ENCODE measurements at regions not wholly inside any gene's neighbourhood (a gene's known extent, or its start where the extent isn't known, plus 50 kb on each side); places are given as distances from the start of the nearest gene placed in this dataset.

DNA sequence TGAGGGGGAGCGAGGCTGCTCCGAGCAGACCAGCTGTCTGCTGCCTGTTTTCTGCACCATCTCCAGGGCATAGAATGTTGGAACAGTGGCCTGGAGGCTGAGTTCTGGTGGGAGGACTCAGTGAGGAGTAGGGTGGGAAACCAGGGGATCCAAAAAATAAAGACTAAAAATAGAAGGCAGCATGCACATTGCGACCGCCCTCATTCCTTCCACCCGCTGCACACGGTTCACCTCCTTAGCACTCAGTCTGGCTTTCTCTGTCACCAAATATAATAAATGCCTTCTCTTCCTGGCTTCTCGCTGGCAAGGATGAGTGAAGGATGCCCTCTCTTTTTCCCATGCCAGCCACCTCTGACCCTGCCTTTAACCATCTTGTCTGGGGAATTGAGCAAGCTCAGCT is 146.2 kb downstream of the AACS start:
- FAIRE-seq (no peak), DNase-seq (ENCODE audit: insufficient read length, low spot score) (no peak)
- TF ChIP-seq, protein P1, sequence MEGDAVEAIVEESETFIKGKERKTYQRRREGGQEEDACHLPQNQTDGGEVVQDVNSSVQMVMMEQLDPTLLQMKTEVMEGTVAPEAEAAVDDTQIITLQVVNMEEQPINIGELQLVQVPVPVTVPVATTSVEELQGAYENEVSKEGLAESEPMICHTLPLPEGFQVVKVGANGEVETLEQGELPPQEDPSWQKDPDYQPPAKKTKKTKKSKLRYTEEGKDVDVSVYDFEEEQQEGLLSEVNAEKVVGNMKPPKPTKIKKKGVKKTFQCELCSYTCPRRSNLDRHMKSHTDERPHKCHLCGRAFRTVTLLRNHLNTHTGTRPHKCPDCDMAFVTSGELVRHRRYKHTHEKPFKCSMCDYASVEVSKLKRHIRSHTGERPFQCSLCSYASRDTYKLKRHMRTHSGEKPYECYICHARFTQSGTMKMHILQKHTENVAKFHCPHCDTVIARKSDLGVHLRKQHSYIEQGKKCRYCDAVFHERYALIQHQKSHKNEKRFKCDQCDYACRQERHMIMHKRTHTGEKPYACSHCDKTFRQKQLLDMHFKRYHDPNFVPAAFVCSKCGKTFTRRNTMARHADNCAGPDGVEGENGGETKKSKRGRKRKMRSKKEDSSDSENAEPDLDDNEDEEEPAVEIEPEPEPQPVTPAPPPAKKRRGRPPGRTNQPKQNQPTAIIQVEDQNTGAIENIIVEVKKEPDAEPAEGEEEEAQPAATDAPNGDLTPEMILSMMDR (IDR thresholded peaks at IDR 0.05; ENCODE audit: insufficient read depth, missing control alignments) = no peak

DNA sequence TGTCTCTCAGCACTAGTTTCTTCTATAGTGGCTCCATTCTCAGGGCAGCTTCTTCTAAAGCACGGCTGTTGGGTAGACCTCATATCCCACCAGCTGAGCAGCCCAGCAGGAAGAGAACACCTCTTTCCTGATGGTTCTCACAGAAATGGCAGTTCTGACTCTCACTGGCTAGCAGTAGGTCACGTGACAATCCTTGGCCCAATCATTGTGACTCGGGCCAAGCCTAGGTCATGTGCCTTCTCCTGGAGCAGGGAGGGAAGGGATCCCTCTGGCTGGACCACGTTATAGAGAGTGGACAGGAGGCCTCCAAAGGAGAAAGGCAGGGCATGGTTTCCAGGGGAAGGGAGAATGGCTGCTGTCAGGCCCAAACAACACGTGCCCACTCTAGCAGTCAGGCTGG is 149.1 kb downstream of the AACS start:
- DNase-seq (ENCODE audit: insufficient read length, low spot score) (no peak), FAIRE-seq (no peak)
- TF ChIP-seq, protein P1 (IDR thresholded peaks at IDR 0.05; ENCODE audit: insufficient read depth, missing control alignments) = no peak

DNA sequence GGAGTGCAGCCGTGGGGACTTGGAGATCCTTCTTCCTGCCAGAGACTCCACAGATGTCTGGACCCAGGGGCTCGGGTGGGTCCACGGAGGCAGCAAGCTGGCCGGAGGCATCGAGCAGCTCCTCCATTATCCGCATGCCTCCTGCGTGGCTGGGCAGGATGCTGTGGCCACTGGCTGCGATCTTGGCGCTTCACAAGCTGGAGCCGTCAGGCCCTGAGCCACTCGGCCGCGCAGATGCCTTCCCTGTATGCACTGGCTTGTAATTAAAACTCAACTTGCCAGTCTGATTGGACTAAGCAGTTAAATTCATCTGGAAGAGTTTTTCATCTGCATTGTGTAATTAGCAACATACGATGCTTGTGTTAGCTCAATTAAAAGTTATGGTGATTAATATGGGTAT is 151.5 kb downstream of the AACS start:
- TF ChIP-seq, protein P1 (IDR thresholded peaks at IDR 0.05; ENCODE audit: insufficient read depth, missing control alignments) = no peak
- DNase-seq (ENCODE audit: insufficient read length, low spot score) (no peak), FAIRE-seq (no peak)

DNA sequence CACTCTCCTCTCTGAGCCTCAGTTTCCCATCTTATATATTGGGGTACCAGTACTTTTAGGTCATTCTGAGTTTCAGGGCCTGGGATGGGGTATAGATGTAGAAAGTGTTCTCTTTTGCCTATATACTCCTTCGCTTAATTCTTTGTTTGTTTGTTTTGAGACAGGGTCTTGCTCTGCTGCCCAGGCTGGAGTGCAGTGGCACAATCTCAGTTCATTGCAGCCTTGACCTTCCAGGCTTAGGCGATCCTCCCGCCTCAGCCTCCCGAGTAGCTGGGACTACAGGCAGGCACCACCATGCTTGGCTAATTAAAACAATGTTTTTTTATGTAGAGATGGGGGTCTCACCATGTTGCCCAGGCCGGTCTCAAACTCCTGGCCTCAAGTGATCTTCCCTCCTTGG is 152.1 kb downstream of the AACS start:
- TF ChIP-seq, protein P1 (IDR thresholded peaks at IDR 0.05; ENCODE audit: insufficient read depth, missing control alignments) = no peak
- DNase-seq (ENCODE audit: insufficient read length, low spot score) (no peak), FAIRE-seq (no peak)

DNA sequence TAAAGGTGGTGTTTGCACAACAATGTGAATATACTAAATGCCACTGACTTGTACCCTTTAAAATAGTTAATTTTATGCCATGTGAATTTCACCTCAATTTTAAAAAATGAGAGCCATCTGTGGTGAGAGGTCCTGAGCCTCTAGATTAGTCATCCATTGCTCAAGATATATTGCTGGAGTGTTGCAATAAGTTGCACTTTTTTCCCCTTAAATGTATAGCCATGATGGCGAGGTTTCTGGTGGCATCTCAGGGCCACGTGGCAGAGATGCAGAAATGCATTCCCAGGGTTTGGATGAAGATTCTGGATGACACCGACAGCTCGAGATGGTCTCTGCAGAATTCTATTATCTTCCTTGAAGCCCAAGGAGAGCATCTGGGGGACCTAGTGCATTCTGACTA is 153.7 kb downstream of the AACS start:
- no peak for FAIRE-seq
- TF ChIP-seq, protein P1 (IDR thresholded peaks at IDR 0.05; ENCODE audit: insufficient read depth, missing control alignments) = no peak
- no peak for DNase-seq (ENCODE audit: insufficient read length, low spot score)

- TF ChIP-seq, protein P1 (IDR thresholded peaks at IDR 0.05; ENCODE audit: insufficient read depth, missing control alignments) = no peak
- DNase-seq (ENCODE audit: insufficient read length, low spot score) (no peak), FAIRE-seq (no peak)
Observed at GRCh38 chr12:125220404-125221273, 155.4 kb downstream of the AACS start.

GRCh38 chr12:125221602-125222001 is 156.4 kb downstream of the AACS start:
- DNase-seq (ENCODE audit: insufficient read length, low spot score) (no peak), FAIRE-seq (no peak)
- TF ChIP-seq, protein P1 (IDR thresholded peaks at IDR 0.05; ENCODE audit: insufficient read depth, missing control alignments) = no peak
